ENCODE measurements at regions not wholly inside any gene's neighbourhood (a gene's known extent, or its start where the extent isn't known, plus 50 kb on each side); places are given as distances from the start of the nearest gene placed in this dataset.

- DNase-seq: no peak
Observed at GRCh38 chr5:53826504-53826903, 266.1 kb downstream of the NDUFS4 start.

GRCh38 chr5:53827211-53827651, 266.8 kb downstream of the NDUFS4 start:
- no peak for DNase-seq

- DNase-seq: no peak
Observed at GRCh38 chr5:53831496-53831895, 271.1 kb downstream of the NDUFS4 start.
